ENCODE measurements at regions not wholly inside any gene's neighbourhood (a gene's known extent, or its start where the extent isn't known, plus 50 kb on each side); places are given as distances from the start of the nearest gene placed in this dataset.
"Not testable (repeated sequence)": the region's sequence is repeated elsewhere in the genome, so short reads cannot be mapped to it uniquely, and the experiment has no call there.

GRCh38 chr9:101836021-101836420, 97.6 kb upstream of the GRIN3A start:
- FAIRE-seq, result no peak
- no peak for DNase-seq (ENCODE audit: extremely low spot score, insufficient read length, low read depth)

- DNase-seq (ENCODE audit: extremely low spot score, insufficient read length, low read depth), result no peak
- FAIRE-seq, result no peak
These were observed 94.0 kb upstream of the GRIN3A start for GRCh38 chr9:101832486-101832885.

- not testable (repeated sequence) for DNase-seq (ENCODE audit: extremely low spot score, insufficient read length, low read depth); FAIRE-seq
These were observed 83.0 kb upstream of the GRIN3A start for GRCh38 chr9:101821450-101821849.

- FAIRE-seq; DNase-seq (ENCODE audit: extremely low spot score, insufficient read length, low read depth): not testable (repeated sequence)
These were observed 82.5 kb upstream of the GRIN3A start for GRCh38 chr9:101820983-101821382.

- no peak for FAIRE-seq
- no peak for DNase-seq (ENCODE audit: extremely low spot score, insufficient read length, low read depth)
These were observed 75.6 kb upstream of the GRIN3A start for GRCh38 chr9:101814064-101814463.

- not testable (repeated sequence) for FAIRE-seq; DNase-seq (ENCODE audit: extremely low spot score, insufficient read length, low read depth)
These were observed 69.4 kb upstream of the GRIN3A start for GRCh38 chr9:101807879-101808278.

- DNase-seq (ENCODE audit: extremely low spot score, insufficient read length, low read depth) (no peak), FAIRE-seq (no peak)
These were observed 57.6 kb upstream of the GRIN3A start for GRCh38 chr9:101796044-101796443.

GRCh38 chr9:101795147-101795546, 56.7 kb upstream of the GRIN3A start:
- no peak for FAIRE-seq
- no peak for DNase-seq (ENCODE audit: extremely low spot score, insufficient read length, low read depth)

- DNase-seq (ENCODE audit: extremely low spot score, insufficient read length, low read depth), result no peak
- no peak for FAIRE-seq
These were observed 54.0 kb upstream of the GRIN3A start for GRCh38 chr9:101792475-101792874.

- DNase-seq (ENCODE audit: extremely low spot score, insufficient read length, low read depth), result no peak
- FAIRE-seq, result no peak
These were observed 53.5 kb upstream of the GRIN3A start for GRCh38 chr9:101791938-101792337.

- no peak for FAIRE-seq
- no peak for DNase-seq (ENCODE audit: extremely low spot score, insufficient read length, low read depth)
These were observed 53.1 kb upstream of the GRIN3A start for GRCh38 chr9:101791533-101791932.

All from GM18507 (cell line).